ENCODE measurements at regions not wholly inside any gene's neighbourhood (a gene's known extent, or its start where the extent isn't known, plus 50 kb on each side); places are given as distances from the start of the nearest gene placed in this dataset.

GRCh38 chr4:185933078-185933581 is 121.1 kb upstream of the SORBS2 start:
- no peak for TF ChIP-seq CTCF (IDR thresholded peaks at IDR 0.05)
- TF ChIP-seq EZH2 (IDR thresholded peaks at IDR 0.05) = no peak

Measured in neural progenitor cell (in vitro differentiated cells).